ENCODE measurements at regions not wholly inside any gene's neighbourhood (a gene's known extent, or its start where the extent isn't known, plus 50 kb on each side); places are given as distances from the start of the nearest gene placed in this dataset.
"Not testable (repeated sequence)": the region's sequence is repeated elsewhere in the genome, so short reads cannot be mapped to it uniquely, and the experiment has no call there.

- no peak overlapping the region for H3K4me3 Mint-ChIP-seq
- H3K27ac Mint-ChIP-seq = no peak overlapping the region
- H3K4me1 Mint-ChIP-seq (ENCODE audit: low read depth) = no peaks in the 10 kb centered on the region
- no peaks in the 10 kb centered on the region for H3K9me3 Mint-ChIP-seq
- H3K27me3 Mint-ChIP-seq = peaks cover 22% of the 10 kb centered on the region
- H3K36me3 Mint-ChIP-seq (ENCODE audit: low read depth) = no peaks in the 10 kb centered on the region
- DNase-seq = no peak
Observed at GRCh38 chr2:236916651-236917050, 169.0 kb upstream of the COPS8 start.

GRCh38 chr2:236917164-236917563 is 168.5 kb upstream of the COPS8 start:
- no peak overlapping the region for H3K4me3 Mint-ChIP-seq
- DNase-seq = no peak
- H3K9me3 Mint-ChIP-seq = no peaks in the 10 kb centered on the region
- H3K36me3 Mint-ChIP-seq (ENCODE audit: low read depth) = no peaks in the 10 kb centered on the region
- H3K27me3 Mint-ChIP-seq = peaks cover 20% of the 10 kb centered on the region
- no peak overlapping the region for H3K27ac Mint-ChIP-seq
- no peaks in the 10 kb centered on the region for H3K4me1 Mint-ChIP-seq (ENCODE audit: low read depth)

GRCh38 chr2:236918545-236918944 is 167.1 kb upstream of the COPS8 start:
- Mint-ChIP-seq H3K36me3 (ENCODE audit: low read depth) (no peaks in the 10 kb centered on the region), H3K4me1 (ENCODE audit: low read depth) (no peaks in the 10 kb centered on the region), H3K4me3 (no peak overlapping the region), H3K27ac (no peak overlapping the region), H3K27me3 (peaks cover 14% of the 10 kb centered on the region), H3K9me3 (no peaks in the 10 kb centered on the region)
- DNase-seq = no peak

GRCh38 chr2:236919209-236919608 is 166.5 kb upstream of the COPS8 start:
- DNase-seq = no peak
- H3K27me3 Mint-ChIP-seq = peaks cover 14% of the 10 kb centered on the region
- no peaks in the 10 kb centered on the region for H3K9me3 Mint-ChIP-seq
- no peaks in the 10 kb centered on the region for H3K36me3 Mint-ChIP-seq (ENCODE audit: low read depth)
- no peak overlapping the region for H3K27ac Mint-ChIP-seq
- no peak overlapping the region for H3K4me3 Mint-ChIP-seq
- H3K4me1 Mint-ChIP-seq (ENCODE audit: low read depth) = no peaks in the 10 kb centered on the region

- not testable (repeated sequence) for H3K27ac Mint-ChIP-seq; DNase-seq; H3K4me1 Mint-ChIP-seq (ENCODE audit: low read depth); H3K36me3 Mint-ChIP-seq (ENCODE audit: low read depth); H3K4me3 Mint-ChIP-seq; H3K9me3 Mint-ChIP-seq
- peaks cover 14% of the 10 kb centered on the region for H3K27me3 Mint-ChIP-seq
Observed at GRCh38 chr2:236919801-236920379, 165.8 kb upstream of the COPS8 start.

GRCh38 chr2:236922061-236922460 is 163.6 kb upstream of the COPS8 start:
- Mint-ChIP-seq H3K4me3 (no peak overlapping the region), H3K27ac (no peak overlapping the region), H3K36me3 (ENCODE audit: low read depth) (no peaks in the 10 kb centered on the region), H3K4me1 (ENCODE audit: low read depth) (no peaks in the 10 kb centered on the region), H3K27me3 (peaks cover 17% of the 10 kb centered on the region), H3K9me3 (no peaks in the 10 kb centered on the region)
- no peak for DNase-seq

GRCh38 chr2:236928380-236929037 is 157.2 kb upstream of the COPS8 start:
- Mint-ChIP-seq H3K4me3 (peak overlapping the region; percentile 39), H3K36me3 (ENCODE audit: low read depth) (no peaks in the 10 kb centered on the region), H3K9me3 (no peaks in the 10 kb centered on the region), H3K4me1 (ENCODE audit: low read depth) (peaks cover 2% of the 10 kb centered on the region), H3K27me3 (peaks cover 32% of the 10 kb centered on the region), H3K27ac (no peak overlapping the region)
- DNase-seq = no peak

GRCh38 chr2:236932831-236933361 is 152.8 kb upstream of the COPS8 start:
- Mint-ChIP-seq H3K27me3 (peaks cover 24% of the 10 kb centered on the region), H3K4me3 (no peak overlapping the region), H3K27ac (no peak overlapping the region), H3K36me3 (ENCODE audit: low read depth) (no peaks in the 10 kb centered on the region), H3K9me3 (no peaks in the 10 kb centered on the region), H3K4me1 (ENCODE audit: low read depth) (peaks cover 2% of the 10 kb centered on the region)
- no peak for DNase-seq

- Mint-ChIP-seq H3K4me3 (no peak overlapping the region), H3K36me3 (ENCODE audit: low read depth) (no peaks in the 10 kb centered on the region), H3K27me3 (peaks cover 19% of the 10 kb centered on the region), H3K4me1 (ENCODE audit: low read depth) (no peaks in the 10 kb centered on the region), H3K27ac (no peak overlapping the region), H3K9me3 (no peaks in the 10 kb centered on the region)
- no peak for DNase-seq
Observed at GRCh38 chr2:236934166-236934565, 151.5 kb upstream of the COPS8 start.

- Mint-ChIP-seq H3K4me1 (ENCODE audit: low read depth) (no peaks in the 10 kb centered on the region), H3K9me3 (no peaks in the 10 kb centered on the region), H3K27me3 (peaks cover 19% of the 10 kb centered on the region)
Observed at GRCh38 chr2:236934656-236935055, 151.0 kb upstream of the COPS8 start.

GRCh38 chr2:236935083-236935482 is 150.6 kb upstream of the COPS8 start:
- DNase-seq = no peak
- Mint-ChIP-seq H3K4me3 (no peak overlapping the region), H3K27ac (no peak overlapping the region), H3K36me3 (ENCODE audit: low read depth) (no peaks in the 10 kb centered on the region), H3K9me3 (no peaks in the 10 kb centered on the region), H3K27me3 (peaks cover 23% of the 10 kb centered on the region), H3K4me1 (ENCODE audit: low read depth) (no peaks in the 10 kb centered on the region)

More at GRCh38 chr2:236934656-236935055, 151.0 kb upstream of the COPS8 start:
- no peak for DNase-seq
- H3K36me3 Mint-ChIP-seq (ENCODE audit: low read depth) = no peaks in the 10 kb centered on the region
- no peak overlapping the region for H3K27ac Mint-ChIP-seq
- no peak overlapping the region for H3K4me3 Mint-ChIP-seq

- Mint-ChIP-seq H3K4me1 (ENCODE audit: low read depth) (no peaks in the 10 kb centered on the region), H3K27me3 (peaks cover 28% of the 10 kb centered on the region), H3K27ac (no peak overlapping the region), H3K9me3 (no peaks in the 10 kb centered on the region), H3K36me3 (ENCODE audit: low read depth) (no peaks in the 10 kb centered on the region), H3K4me3 (no peak overlapping the region)
- DNase-seq = no peak
Observed at GRCh38 chr2:236935631-236936445, 149.9 kb upstream of the COPS8 start.

- DNase-seq = no peak
- Mint-ChIP-seq H3K36me3 (ENCODE audit: low read depth) (no peaks in the 10 kb centered on the region), H3K9me3 (no peaks in the 10 kb centered on the region), H3K4me1 (ENCODE audit: low read depth) (no peaks in the 10 kb centered on the region), H3K27me3 (peaks cover 31% of the 10 kb centered on the region), H3K4me3 (no peak overlapping the region), H3K27ac (no peak overlapping the region)
Observed at GRCh38 chr2:236936446-236936940, 149.2 kb upstream of the COPS8 start.

- no peak overlapping the region for H3K4me3 Mint-ChIP-seq
- peaks cover 25% of the 10 kb centered on the region for H3K27me3 Mint-ChIP-seq
- H3K36me3 Mint-ChIP-seq (ENCODE audit: low read depth) = no peaks in the 10 kb centered on the region
- H3K9me3 Mint-ChIP-seq = no peaks in the 10 kb centered on the region
- H3K4me1 Mint-ChIP-seq (ENCODE audit: low read depth) = peaks cover 8% of the 10 kb centered on the region
- no peak for DNase-seq
- H3K27ac Mint-ChIP-seq = no peak overlapping the region
Observed at GRCh38 chr2:236938126-236938525, 147.6 kb upstream of the COPS8 start.

GRCh38 chr2:236939271-236939670 is 146.4 kb upstream of the COPS8 start:
- Mint-ChIP-seq H3K27ac (no peak overlapping the region), H3K4me1 (ENCODE audit: low read depth) (peaks cover 9% of the 10 kb centered on the region), H3K9me3 (no peaks in the 10 kb centered on the region), H3K36me3 (ENCODE audit: low read depth) (no peaks in the 10 kb centered on the region), H3K27me3 (peaks cover 31% of the 10 kb centered on the region), H3K4me3 (no peak overlapping the region)
- DNase-seq = no peak
